ENCODE measurements at regions not wholly inside any gene's neighbourhood (a gene's known extent, or its start where the extent isn't known, plus 50 kb on each side); places are given as distances from the start of the nearest gene placed in this dataset.
"Not testable (repeated sequence)": the region's sequence is repeated elsewhere in the genome, so short reads cannot be mapped to it uniquely, and the experiment has no call there.

GRCh38 chr20:50328222-50328979 lies 137.8 kb downstream of the CEBPB start:
- DNase-seq (ENCODE audit: low read depth in 2 of 2): no peak

GRCh38 chr20:50328996-50329898 lies 138.6 kb downstream of the CEBPB start:
- no peak for DNase-seq (ENCODE audit: low read depth in 2 of 2)

- no peak for DNase-seq (ENCODE audit: low read depth in 2 of 2)
Measured at GRCh38 chr20:50329981-50330503, 139.4 kb downstream of the CEBPB start.

- no peak for DNase-seq (ENCODE audit: low read depth in 2 of 2)
Measured at GRCh38 chr20:50330504-50331313, 140.1 kb downstream of the CEBPB start.

GRCh38 chr20:50331469-50332363 lies 141.1 kb downstream of the CEBPB start:
- no peak for DNase-seq (ENCODE audit: low read depth in 2 of 2)

GRCh38 chr20:50332491-50332980 lies 141.9 kb downstream of the CEBPB start:
- DNase-seq (ENCODE audit: low read depth in 2 of 2): no peak

GRCh38 chr20:50333131-50333670 lies 142.6 kb downstream of the CEBPB start:
- no peak for DNase-seq (ENCODE audit: low read depth in 2 of 2)

GRCh38 chr20:50333812-50334211 lies 143.2 kb downstream of the CEBPB start:
- DNase-seq (ENCODE audit: low read depth in 2 of 2): no peak

- not testable (repeated sequence) for DNase-seq (ENCODE audit: low read depth in 2 of 2)
Measured at GRCh38 chr20:50334512-50334911, 143.9 kb downstream of the CEBPB start.

GRCh38 chr20:50335105-50335504 lies 144.5 kb downstream of the CEBPB start:
- DNase-seq (ENCODE audit: low read depth in 2 of 2): no peak

- no peak for DNase-seq (ENCODE audit: low read depth in 2 of 2)
Measured at GRCh38 chr20:50335866-50336265, 145.2 kb downstream of the CEBPB start.

- DNase-seq (ENCODE audit: low read depth in 2 of 2): no peak
Measured at GRCh38 chr20:50336661-50337060, 146.0 kb downstream of the CEBPB start.

- DNase-seq (ENCODE audit: low read depth in 2 of 2): no peak
Measured at GRCh38 chr20:50337521-50338466, 147.2 kb downstream of the CEBPB start.

GRCh38 chr20:50338479-50339391 lies 148.1 kb downstream of the CEBPB start:
- no peak for DNase-seq (ENCODE audit: low read depth in 2 of 2)

- no peak for DNase-seq (ENCODE audit: low read depth in 2 of 2)
Measured at GRCh38 chr20:50339466-50339901, 148.9 kb downstream of the CEBPB start.

GRCh38 chr20:50340541-50340940 lies 149.9 kb downstream of the CEBPB start:
- no peak for DNase-seq (ENCODE audit: low read depth in 2 of 2)

- no peak for DNase-seq (ENCODE audit: low read depth in 2 of 2)
Measured at GRCh38 chr20:50341050-50341449, 150.4 kb downstream of the CEBPB start.

All from stimulated activated CD4-positive, alpha-beta T cell treated with anti-CD3 and anti-CD28 coated beads, Interleukin-1b, Interleukin-23, amount 100 ng/mL, for 1 hour (primary cell).